ENCODE measurements at regions not wholly inside any gene's neighbourhood (a gene's known extent, or its start where the extent isn't known, plus 50 kb on each side); places are given as distances from the start of the nearest gene placed in this dataset.

GRCh38 chr6:106918115-106918514 is 56.4 kb downstream of the CD24 start:
- DNase-seq (ENCODE audit: low spot score in 2 of 2) (no peak), ATAC-seq (ENCODE audit: low read depth) (no peak)
- Mint-ChIP-seq H3K9me3 (no peaks in the 10 kb centered on the region), H3K27ac (no peak overlapping the region), H3K27me3 (no peaks in the 10 kb centered on the region), H3K4me1 (peaks cover 6% of the 10 kb centered on the region), H3K4me3 (no peak overlapping the region), H3K36me3 (no peaks in the 10 kb centered on the region)

- DNase-seq (ENCODE audit: low spot score in 2 of 2) (no peak), ATAC-seq (ENCODE audit: low read depth) (no peak)
- no peaks in the 10 kb centered on the region for H3K36me3 Mint-ChIP-seq
- H3K4me1 Mint-ChIP-seq, result peaks cover 6% of the 10 kb centered on the region
- H3K9me3 Mint-ChIP-seq, result no peaks in the 10 kb centered on the region
- no peaks in the 10 kb centered on the region for H3K27me3 Mint-ChIP-seq
- H3K4me3 Mint-ChIP-seq, result no peak overlapping the region
- H3K27ac Mint-ChIP-seq, result no peak overlapping the region
Observed at GRCh38 chr6:106916891-106917290, 57.6 kb downstream of the CD24 start.

- Mint-ChIP-seq H3K4me3 (no peak overlapping the region), H3K9me3 (no peaks in the 10 kb centered on the region), H3K27me3 (no peaks in the 10 kb centered on the region), H3K4me1 (peaks cover 4% of the 10 kb centered on the region), H3K36me3 (no peaks in the 10 kb centered on the region), H3K27ac (no peak overlapping the region)
- DNase-seq (ENCODE audit: low spot score in 2 of 2), result no peak
- ATAC-seq (ENCODE audit: low read depth), result no peak
Observed at GRCh38 chr6:106913676-106914280, 60.8 kb downstream of the CD24 start.

- Mint-ChIP-seq H3K4me1 (peaks cover 6% of the 10 kb centered on the region), H3K4me3 (no peak overlapping the region), H3K27me3 (no peaks in the 10 kb centered on the region), H3K36me3 (no peaks in the 10 kb centered on the region), H3K27ac (no peak overlapping the region), H3K9me3 (no peaks in the 10 kb centered on the region)
- DNase-seq (ENCODE audit: low spot score in 2 of 2), result no peak
- no peak for ATAC-seq (ENCODE audit: low read depth)
Observed at GRCh38 chr6:106913111-106913510, 61.4 kb downstream of the CD24 start.

- H3K4me3 Mint-ChIP-seq, result no peak overlapping the region
- no peaks in the 10 kb centered on the region for H3K9me3 Mint-ChIP-seq
- peaks cover 6% of the 10 kb centered on the region for H3K4me1 Mint-ChIP-seq
- ATAC-seq (ENCODE audit: low read depth) (no peak), DNase-seq (ENCODE audit: low spot score in 2 of 2) (no peak)
- H3K27me3 Mint-ChIP-seq, result no peaks in the 10 kb centered on the region
- no peaks in the 10 kb centered on the region for H3K36me3 Mint-ChIP-seq
- H3K27ac Mint-ChIP-seq, result no peak overlapping the region
Observed at GRCh38 chr6:106912091-106912490, 62.4 kb downstream of the CD24 start.

DNA sequence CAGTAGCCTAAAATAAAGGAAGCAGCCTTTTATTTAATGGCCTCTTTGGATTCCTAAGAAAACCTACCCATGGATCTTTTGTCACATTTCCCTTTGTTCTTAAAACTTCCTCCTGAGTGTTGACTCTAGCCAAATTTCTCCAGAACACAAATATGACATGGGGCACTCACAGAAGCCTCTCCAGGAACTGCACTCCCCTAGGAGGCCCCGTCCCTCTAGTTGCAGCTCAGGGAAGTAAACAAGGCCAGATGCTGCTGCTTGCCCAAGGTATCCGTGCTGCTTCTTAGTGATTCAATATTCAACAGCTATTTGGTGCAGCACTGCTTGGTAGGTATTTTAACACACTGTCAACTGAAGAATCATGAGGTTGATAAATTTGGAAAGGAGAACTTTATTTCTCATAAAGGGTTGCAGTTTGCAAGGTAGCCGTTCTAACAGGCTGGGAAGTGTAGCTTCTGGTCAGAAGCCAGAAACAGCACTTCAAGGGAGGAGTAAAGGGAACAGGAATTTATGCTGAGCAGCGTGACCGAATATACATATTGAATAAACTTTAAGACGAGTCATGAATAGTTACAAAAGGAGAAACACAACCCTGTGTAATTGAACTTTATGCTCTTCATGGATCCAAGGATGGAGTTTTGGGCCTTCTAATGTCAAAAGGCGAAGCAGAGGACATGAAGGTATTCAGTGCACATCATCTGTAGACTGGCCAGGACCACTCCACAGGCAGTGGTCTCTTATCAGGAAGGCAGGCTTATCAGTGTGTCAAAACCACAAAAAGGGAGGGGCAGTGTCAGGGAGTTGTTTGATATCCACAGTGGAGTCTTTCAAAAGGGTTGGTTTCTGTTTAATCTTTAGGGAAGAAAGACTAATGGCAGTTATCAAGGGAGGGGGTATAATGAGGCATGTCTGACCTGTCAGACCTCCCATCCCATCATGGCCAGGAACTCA is 63.3 kb downstream of the CD24 start:
- Mint-ChIP-seq H3K36me3 (no peaks in the 10 kb centered on the region), H3K27me3 (no peaks in the 10 kb centered on the region), H3K4me3 (no peak overlapping the region), H3K9me3 (no peaks in the 10 kb centered on the region), H3K4me1 (peaks cover 6% of the 10 kb centered on the region), H3K27ac (peak overlapping the region; percentile 3)
- ATAC-seq (ENCODE audit: low read depth), result no peak
- no peak for DNase-seq (ENCODE audit: low spot score in 2 of 2)

DNA sequence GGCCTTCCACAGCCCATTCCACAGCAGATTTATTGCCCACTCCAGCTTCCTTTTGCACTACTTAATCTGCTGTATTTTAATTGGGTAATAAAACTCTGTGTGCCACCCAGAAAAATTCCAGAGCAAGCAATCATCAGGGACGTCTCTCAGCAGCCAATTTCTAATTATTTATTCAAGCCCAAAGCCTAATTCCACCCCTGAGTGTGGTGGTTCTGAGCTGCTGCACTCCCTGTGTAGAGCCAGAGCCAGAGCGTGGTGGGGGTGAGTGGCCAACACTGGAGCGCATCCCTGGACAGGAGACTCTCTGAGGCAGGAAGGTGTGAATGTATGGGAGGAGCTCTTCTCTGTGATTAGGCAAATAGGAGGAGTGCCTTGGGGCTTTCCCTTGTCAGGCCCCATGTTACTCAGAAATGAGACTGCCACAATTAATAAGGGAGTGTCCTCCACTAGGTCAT is 66.1 kb downstream of the CD24 start:
- no peak overlapping the region for H3K27ac Mint-ChIP-seq
- peaks cover 4% of the 10 kb centered on the region for H3K4me1 Mint-ChIP-seq
- peaks cover 2% of the 10 kb centered on the region for H3K36me3 Mint-ChIP-seq
- H3K27me3 Mint-ChIP-seq, result no peaks in the 10 kb centered on the region
- DNase-seq (ENCODE audit: low spot score in 2 of 2) (no peak), ATAC-seq (ENCODE audit: low read depth) (no peak)
- no peak overlapping the region for H3K4me3 Mint-ChIP-seq
- H3K9me3 Mint-ChIP-seq, result peaks cover under 1% of the 10 kb centered on the region

GRCh38 chr6:106907754-106908153 is 66.8 kb downstream of the CD24 start:
- H3K4me1 Mint-ChIP-seq, result peaks cover 4% of the 10 kb centered on the region
- peaks cover 2% of the 10 kb centered on the region for H3K9me3 Mint-ChIP-seq
- DNase-seq (ENCODE audit: low spot score in 2 of 2), result no peak
- H3K36me3 Mint-ChIP-seq, result peaks cover 2% of the 10 kb centered on the region
- no peak overlapping the region for H3K4me3 Mint-ChIP-seq
- no peak for ATAC-seq (ENCODE audit: low read depth)
- no peaks in the 10 kb centered on the region for H3K27me3 Mint-ChIP-seq
- H3K27ac Mint-ChIP-seq, result no peak overlapping the region

DNA sequence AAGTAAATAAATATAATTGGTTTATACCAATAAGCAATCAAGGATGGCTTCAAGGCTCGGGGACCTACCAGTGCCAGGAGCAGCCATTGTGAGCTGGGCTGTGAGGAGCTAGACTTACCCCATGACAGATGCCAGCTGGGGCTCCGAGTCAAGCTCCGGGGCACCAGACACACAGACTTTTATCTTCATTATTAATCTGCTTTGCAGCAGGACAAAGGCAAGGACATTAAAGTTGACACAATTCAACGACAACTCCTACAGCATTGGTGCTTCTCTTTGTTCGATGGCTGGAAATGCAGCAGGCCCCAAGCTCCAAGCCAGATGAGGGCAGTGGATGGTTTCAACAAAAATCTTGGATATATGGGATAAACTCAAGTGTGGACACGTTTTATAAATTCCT is 68.3 kb downstream of the CD24 start:
- Mint-ChIP-seq H3K27me3 (no peaks in the 10 kb centered on the region), H3K36me3 (peaks cover 3% of the 10 kb centered on the region), H3K4me3 (no peak overlapping the region), H3K9me3 (peaks cover 3% of the 10 kb centered on the region), H3K27ac (no peak overlapping the region), H3K4me1 (peaks cover 4% of the 10 kb centered on the region)
- DNase-seq (ENCODE audit: low spot score in 2 of 2) (no peak), ATAC-seq (ENCODE audit: low read depth) (no peak)

GRCh38 chr6:106903299-106903698 is 71.2 kb downstream of the CD24 start:
- no peak for ATAC-seq (ENCODE audit: low read depth)
- Mint-ChIP-seq H3K27ac (no peak overlapping the region), H3K4me3 (no peak overlapping the region)

GRCh38 chr6:106901062-106901461 is 73.5 kb downstream of the CD24 start:
- Mint-ChIP-seq H3K36me3 (peaks cover 7% of the 10 kb centered on the region), H3K4me3 (no peak overlapping the region), H3K9me3 (peaks cover 8% of the 10 kb centered on the region), H3K4me1 (peaks cover 2% of the 10 kb centered on the region), H3K27ac (no peak overlapping the region), H3K27me3 (no peaks in the 10 kb centered on the region)
- DNase-seq (ENCODE audit: low spot score in 2 of 2) (no peak), ATAC-seq (ENCODE audit: low read depth) (no peak)

More at GRCh38 chr6:106903299-106903698, 71.2 kb downstream of the CD24 start:
- Mint-ChIP-seq H3K27me3 (no peaks in the 10 kb centered on the region), H3K36me3 (peaks cover 7% of the 10 kb centered on the region), H3K4me1 (peaks cover 2% of the 10 kb centered on the region), H3K9me3 (peaks cover 8% of the 10 kb centered on the region)
- no peak for DNase-seq (ENCODE audit: low spot score in 2 of 2)

GRCh38 chr6:106899697-106900096 is 74.8 kb downstream of the CD24 start:
- DNase-seq (ENCODE audit: low spot score in 2 of 2) (no peak), ATAC-seq (ENCODE audit: low read depth) (no peak)
- peaks cover 2% of the 10 kb centered on the region for H3K4me1 Mint-ChIP-seq
- no peaks in the 10 kb centered on the region for H3K27me3 Mint-ChIP-seq
- no peak overlapping the region for H3K4me3 Mint-ChIP-seq
- H3K36me3 Mint-ChIP-seq, result peaks cover 7% of the 10 kb centered on the region
- no peak overlapping the region for H3K27ac Mint-ChIP-seq
- peaks cover 8% of the 10 kb centered on the region for H3K9me3 Mint-ChIP-seq

DNA sequence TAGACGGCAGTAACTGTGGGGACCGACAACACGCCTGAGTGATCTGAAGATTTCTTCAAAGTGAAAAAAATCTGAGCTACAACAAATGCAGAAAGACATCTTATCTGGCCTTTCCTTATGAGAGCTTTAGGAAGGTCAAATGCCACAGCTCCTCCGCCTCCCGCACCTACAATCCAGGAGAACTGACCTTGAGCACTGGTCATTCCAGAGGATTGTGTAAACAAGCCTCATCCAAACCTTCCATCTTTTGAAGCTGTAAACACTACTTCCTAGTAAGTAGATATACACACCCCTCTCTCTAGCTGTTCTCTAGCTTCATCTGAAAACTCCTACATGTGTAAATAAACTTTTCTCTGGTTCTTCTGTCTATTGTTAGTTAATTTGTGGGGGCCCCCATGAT is 76.9 kb downstream of the CD24 start:
- no peaks in the 10 kb centered on the region for H3K4me1 Mint-ChIP-seq
- peaks cover 5% of the 10 kb centered on the region for H3K36me3 Mint-ChIP-seq
- H3K27ac Mint-ChIP-seq, result no peak overlapping the region
- no peaks in the 10 kb centered on the region for H3K27me3 Mint-ChIP-seq
- ATAC-seq (ENCODE audit: low read depth) (no peak), DNase-seq (ENCODE audit: low spot score in 2 of 2) (no peak)
- H3K4me3 Mint-ChIP-seq, result no peak overlapping the region
- peaks cover 6% of the 10 kb centered on the region for H3K9me3 Mint-ChIP-seq

DNA sequence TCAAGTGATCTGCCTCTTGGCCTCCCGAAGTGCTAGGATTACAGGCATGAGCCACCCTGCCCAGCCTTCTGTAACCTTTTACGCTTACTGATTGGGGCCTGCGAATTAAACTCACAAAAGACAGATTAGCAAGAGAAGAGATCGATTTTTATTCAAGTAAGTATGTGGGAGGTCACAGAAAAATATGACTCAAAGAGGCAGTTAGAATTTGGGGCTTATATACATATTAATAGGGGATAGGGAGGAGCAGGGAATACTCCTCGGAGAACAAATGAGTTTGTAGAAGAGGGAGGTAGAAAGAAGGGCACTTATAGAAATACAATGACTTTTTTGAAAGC is 78.9 kb downstream of the CD24 start:
- H3K36me3 Mint-ChIP-seq, result peaks cover 1% of the 10 kb centered on the region
- no peaks in the 10 kb centered on the region for H3K4me1 Mint-ChIP-seq
- H3K27ac Mint-ChIP-seq, result peak overlapping the region; percentile 28
- ATAC-seq (ENCODE audit: low read depth) (no peak), DNase-seq (ENCODE audit: low spot score in 2 of 2) (no peak)
- H3K9me3 Mint-ChIP-seq, result peaks cover under 1% of the 10 kb centered on the region
- H3K27me3 Mint-ChIP-seq, result no peaks in the 10 kb centered on the region
- H3K4me3 Mint-ChIP-seq, result no peak overlapping the region
